ENCODE measurements at regions not wholly inside any gene's neighbourhood (a gene's known extent, or its start where the extent isn't known, plus 50 kb on each side); places are given as distances from the start of the nearest gene placed in this dataset.

- ATAC-seq, result peak; percentile 83
- TF ChIP-seq ZNF565 (CRISPR knock-in tag; conservative IDR thresholded peaks at IDR 0.05; ENCODE audit: low read depth) (no peak), TSHZ2 (CRISPR knock-in tag; IDR thresholded peaks at IDR 0.05) (peak; percentile 99), PPARA (CRISPR knock-in tag; IDR thresholded peaks at IDR 0.05; ENCODE audit: borderline replicate concordance) (peak; percentile 36; the same call in 1 of the 2 replicates), ZNF70 (CRISPR knock-in tag; IDR thresholded peaks at IDR 0.05) (peak; percentile 76; the same call in 1 of the 2 replicates), ESRRG (CRISPR knock-in tag; IDR thresholded peaks at IDR 0.05) (peak; percentile 89; the same call in 1 of the 2 replicates), ARNTL (CRISPR knock-in tag; IDR thresholded peaks at IDR 0.05; ENCODE audit: borderline replicate concordance, low read depth) (peak; percentile 38; the same call in 1 of the 2 replicates), SNAI2 (CRISPR knock-in tag; IDR thresholded peaks at IDR 0.05) (peak; percentile 96), ZNF8 (CRISPR knock-in tag; IDR thresholded peaks at IDR 0.05) (peak; percentile 35; the same call in 1 of the 2 replicates), TCF4 (CRISPR knock-in tag; IDR thresholded peaks at IDR 0.05; ENCODE audit: borderline replicate concordance) (peak; percentile 98), ZFP3 (CRISPR knock-in tag; IDR thresholded peaks at IDR 0.05) (peak; percentile 40; the same call in 1 of the 2 replicates), POU6F1 (CRISPR knock-in tag; IDR thresholded peaks at IDR 0.05; ENCODE audit: borderline replicate concordance, low read depth) (peak; percentile 79; the same call in 1 of the 2 replicates), GLIS3 (CRISPR knock-in tag; IDR thresholded peaks at IDR 0.05) (peak; percentile 87; the same call in 1 of the 2 replicates), OSR1 (CRISPR knock-in tag; IDR thresholded peaks at IDR 0.05) (no peak), BACH2 (CRISPR knock-in tag; IDR thresholded peaks at IDR 0.05; ENCODE audit: borderline replicate concordance) (no peak), TOX (CRISPR knock-in tag; IDR thresholded peaks at IDR 0.05; ENCODE audit: borderline replicate concordance) (peak; percentile 93; the same call in 1 of the 2 replicates), RARB (CRISPR knock-in tag; IDR thresholded peaks at IDR 0.05) (no peak), ZC3H10 (CRISPR knock-in tag; IDR thresholded peaks at IDR 0.05) (peak; percentile 91), CSDC2 (CRISPR knock-in tag; IDR thresholded peaks at IDR 0.05) (no peak; the same call in 1 of the 2 replicates), ZFP30 (CRISPR knock-in tag; IDR thresholded peaks at IDR 0.05) (no peak), ISL1 (CRISPR knock-in tag; IDR thresholded peaks at IDR 0.05) (peak; percentile 95)
- TF ChIP-seq, protein P1, sequence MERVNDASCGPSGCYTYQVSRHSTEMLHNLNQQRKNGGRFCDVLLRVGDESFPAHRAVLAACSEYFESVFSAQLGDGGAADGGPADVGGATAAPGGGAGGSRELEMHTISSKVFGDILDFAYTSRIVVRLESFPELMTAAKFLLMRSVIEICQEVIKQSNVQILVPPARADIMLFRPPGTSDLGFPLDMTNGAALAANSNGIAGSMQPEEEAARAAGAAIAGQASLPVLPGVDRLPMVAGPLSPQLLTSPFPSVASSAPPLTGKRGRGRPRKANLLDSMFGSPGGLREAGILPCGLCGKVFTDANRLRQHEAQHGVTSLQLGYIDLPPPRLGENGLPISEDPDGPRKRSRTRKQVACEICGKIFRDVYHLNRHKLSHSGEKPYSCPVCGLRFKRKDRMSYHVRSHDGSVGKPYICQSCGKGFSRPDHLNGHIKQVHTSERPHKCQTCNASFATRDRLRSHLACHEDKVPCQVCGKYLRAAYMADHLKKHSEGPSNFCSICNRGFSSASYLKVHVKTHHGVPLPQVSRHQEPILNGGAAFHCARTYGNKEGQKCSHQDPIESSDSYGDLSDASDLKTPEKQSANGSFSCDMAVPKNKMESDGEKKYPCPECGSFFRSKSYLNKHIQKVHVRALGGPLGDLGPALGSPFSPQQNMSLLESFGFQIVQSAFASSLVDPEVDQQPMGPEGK (CRISPR knock-in tag; IDR thresholded peaks at IDR 0.05; ENCODE audit: borderline replicate concordance), result peak; percentile 85
- TF ChIP-seq, protein P2, sequence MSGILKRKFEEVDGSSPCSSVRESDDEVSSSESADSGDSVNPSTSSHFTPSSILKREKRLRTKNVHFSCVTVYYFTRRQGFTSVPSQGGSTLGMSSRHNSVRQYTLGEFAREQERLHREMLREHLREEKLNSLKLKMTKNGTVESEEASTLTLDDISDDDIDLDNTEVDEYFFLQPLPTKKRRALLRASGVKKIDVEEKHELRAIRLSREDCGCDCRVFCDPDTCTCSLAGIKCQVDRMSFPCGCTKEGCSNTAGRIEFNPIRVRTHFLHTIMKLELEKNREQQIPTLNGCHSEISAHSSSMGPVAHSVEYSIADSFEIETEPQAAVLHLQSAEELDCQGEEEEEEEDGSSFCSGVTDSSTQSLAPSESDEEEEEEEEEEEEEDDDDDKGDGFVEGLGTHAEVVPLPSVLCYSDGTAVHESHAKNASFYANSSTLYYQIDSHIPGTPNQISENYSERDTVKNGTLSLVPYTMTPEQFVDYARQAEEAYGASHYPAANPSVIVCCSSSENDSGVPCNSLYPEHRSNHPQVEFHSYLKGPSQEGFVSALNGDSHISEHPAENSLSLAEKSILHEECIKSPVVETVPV (CRISPR knock-in tag; IDR thresholded peaks at IDR 0.05), result peak; percentile 93
- TF ChIP-seq, protein P3, sequence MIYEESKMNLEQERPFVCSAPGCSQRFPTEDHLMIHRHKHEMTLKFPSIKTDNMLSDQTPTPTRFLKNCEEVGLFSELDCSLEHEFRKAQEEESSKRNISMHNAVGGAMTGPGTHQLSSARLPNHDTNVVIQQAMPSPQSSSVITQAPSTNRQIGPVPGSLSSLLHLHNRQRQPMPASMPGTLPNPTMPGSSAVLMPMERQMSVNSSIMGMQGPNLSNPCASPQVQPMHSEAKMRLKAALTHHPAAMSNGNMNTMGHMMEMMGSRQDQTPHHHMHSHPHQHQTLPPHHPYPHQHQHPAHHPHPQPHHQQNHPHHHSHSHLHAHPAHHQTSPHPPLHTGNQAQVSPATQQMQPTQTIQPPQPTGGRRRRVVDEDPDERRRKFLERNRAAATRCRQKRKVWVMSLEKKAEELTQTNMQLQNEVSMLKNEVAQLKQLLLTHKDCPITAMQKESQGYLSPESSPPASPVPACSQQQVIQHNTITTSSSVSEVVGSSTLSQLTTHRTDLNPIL (CRISPR knock-in tag; IDR thresholded peaks at IDR 0.05; ENCODE audit: low read depth), result peak; percentile 93
Observed at GRCh38 chr2:67560771-67561456, 163.8 kb downstream of the ETAA1 start.

DNA sequence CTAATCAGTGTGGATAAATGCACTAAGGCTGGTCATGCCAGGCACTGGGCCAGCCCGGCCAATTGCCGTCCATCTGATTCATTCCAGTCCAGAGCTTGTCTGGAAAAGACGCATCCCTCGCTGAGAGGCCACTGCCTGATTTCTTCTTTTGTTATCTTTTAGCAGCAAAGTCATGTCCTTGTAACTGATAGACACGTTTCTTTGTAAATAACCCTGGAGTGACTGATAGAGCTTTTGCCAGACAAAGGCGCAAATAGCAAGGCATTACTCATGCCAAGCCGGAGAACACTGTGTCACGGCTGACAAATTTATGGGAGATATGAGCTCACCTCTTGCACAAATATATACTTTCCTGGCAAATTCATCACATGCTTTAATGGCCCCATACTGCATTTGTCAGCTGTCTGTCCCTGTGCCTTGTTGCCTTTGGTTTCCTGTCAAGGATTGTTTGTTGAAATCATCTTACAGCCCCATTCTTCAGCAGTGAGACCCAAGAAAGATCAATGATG lies 164.4 kb downstream of the ETAA1 start:
- ATAC-seq, result peak; percentile 92
- peak; percentile 76; the same call in 1 of the 2 replicates for TF ChIP-seq POU6F1 (CRISPR knock-in tag; IDR thresholded peaks at IDR 0.05; ENCODE audit: borderline replicate concordance, low read depth)
- peak; percentile 69; the same call in 1 of the 2 replicates for TF ChIP-seq TCF4 (CRISPR knock-in tag; IDR thresholded peaks at IDR 0.05; ENCODE audit: borderline replicate concordance)
- TF ChIP-seq TOX (CRISPR knock-in tag; IDR thresholded peaks at IDR 0.05; ENCODE audit: borderline replicate concordance), result peak; percentile 34; the same call in 1 of the 2 replicates
- no peak for TF ChIP-seq GLIS3 (CRISPR knock-in tag; IDR thresholded peaks at IDR 0.05)
- TF ChIP-seq, protein P2 (CRISPR knock-in tag; IDR thresholded peaks at IDR 0.05), result 0 out of 2 replicates have a peak, but pooled peaks have one; percentile 15
- TF ChIP-seq ISL1 (CRISPR knock-in tag; IDR thresholded peaks at IDR 0.05), result peak; percentile 93
- TF ChIP-seq BACH2 (CRISPR knock-in tag; IDR thresholded peaks at IDR 0.05; ENCODE audit: borderline replicate concordance), result no peak
- TF ChIP-seq, protein P3 (CRISPR knock-in tag; IDR thresholded peaks at IDR 0.05; ENCODE audit: low read depth), result peak; percentile 92
- peak; percentile 95 for TF ChIP-seq ESRRG (CRISPR knock-in tag; IDR thresholded peaks at IDR 0.05)
